HAP-1 (cell line): ENCODE measurements at regions not wholly inside any gene's neighbourhood (a gene's known extent, or its start where the extent isn't known, plus 50 kb on each side); places are given as distances from the start of the nearest gene placed in this dataset.

Experiments used
- DNase-seq, 2 experiments: peaks; one replicate each; pipeline ENCODE4 v3.0.0-alpha.2; 2016 to 2020; ENCODE audit warnings: low spot score in 2 of 2
- H3K27me3 ChIP-seq: fragments of 250-450 bp; sonication (Bioruptor Pico); 2 replicates; pipeline ENCODE4 v1.5.1; 2020; ENCODE audit warnings: low read depth, mild to moderate bottlenecking, moderate library complexity
- H3K36me3 ChIP-seq: fragments of 250-450 bp; sonication (Bioruptor Pico); replicated peaks from 2 replicates; pipeline ENCODE4 v1.5.1; 2020; ENCODE audit warnings: mild to moderate bottlenecking
- H3K4me1 ChIP-seq: fragments of 250-450 bp; sonication (Bioruptor Pico); 2 replicates; pipeline ENCODE4 v1.5.1; 2020; ENCODE audit warnings: mild to moderate bottlenecking
- H3K4me3 ChIP-seq: fragments of 250-450 bp; sonication (Bioruptor Pico); 2 replicates; pipeline ENCODE4 v1.5.1; 2020; ENCODE audit warnings: mild to moderate bottlenecking, moderate library complexity
- H3K9me3 ChIP-seq: fragments of 250-450 bp; sonication (Bioruptor Pico); 2 replicates; pipeline ENCODE4 v1.5.1; 2020; ENCODE audit warnings: mild to moderate bottlenecking, moderate library complexity
- in situ Hi-C: fragments of 300-500 bp; cut with MboI; formaldehyde crosslinking; loops from 3 replicates; pipeline ENCODE4 v1.14.3; 2020; ENCODE audit warnings: low sequenced_read_pairs, inconsistent platforms, mixed read lengths

DNA sequence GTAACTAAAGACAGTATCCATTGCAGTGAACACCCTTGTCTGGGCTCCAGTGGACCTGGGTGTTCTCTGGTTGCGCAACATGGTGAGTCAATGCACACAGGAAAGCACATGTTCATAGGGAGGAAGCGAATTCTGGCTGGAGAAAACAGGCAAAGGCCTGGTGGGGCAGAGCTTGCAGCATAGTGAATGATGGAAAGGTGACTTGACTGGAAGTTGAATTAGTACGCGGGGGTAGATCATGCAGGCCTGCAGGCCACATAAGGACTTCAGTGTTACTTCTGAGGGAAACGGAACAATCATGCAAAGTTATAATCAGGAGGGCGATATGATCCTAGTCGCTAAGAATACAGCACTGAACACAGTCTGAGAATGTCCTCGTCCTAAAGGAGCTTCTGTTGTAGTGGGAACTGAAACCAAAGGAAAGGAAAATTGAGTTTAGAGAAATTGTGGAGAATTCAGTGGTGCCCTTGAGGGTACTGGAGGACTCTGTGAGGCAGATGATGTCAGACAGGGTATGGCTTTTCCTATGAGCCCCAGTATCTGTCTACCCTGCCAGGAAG, 71.9 kb upstream of the RANBP3L start:
- Histone ChIP-seq H3K27me3 (no peaks in the 10 kb centered on the region), H3K36me3 (no peaks in the 10 kb centered on the region), H3K4me1 (no peaks in the 10 kb centered on the region), H3K4me3 (no peak overlapping the region), H3K9me3 (no peaks in the 10 kb centered on the region)
- no peak for DNase-seq
- in situ Hi-C loops, result no loop called here

GRCh38 chr5:36374266-36374862, 72.7 kb upstream of the RANBP3L start:
- in situ Hi-C loops, result no loop called here

DNA sequence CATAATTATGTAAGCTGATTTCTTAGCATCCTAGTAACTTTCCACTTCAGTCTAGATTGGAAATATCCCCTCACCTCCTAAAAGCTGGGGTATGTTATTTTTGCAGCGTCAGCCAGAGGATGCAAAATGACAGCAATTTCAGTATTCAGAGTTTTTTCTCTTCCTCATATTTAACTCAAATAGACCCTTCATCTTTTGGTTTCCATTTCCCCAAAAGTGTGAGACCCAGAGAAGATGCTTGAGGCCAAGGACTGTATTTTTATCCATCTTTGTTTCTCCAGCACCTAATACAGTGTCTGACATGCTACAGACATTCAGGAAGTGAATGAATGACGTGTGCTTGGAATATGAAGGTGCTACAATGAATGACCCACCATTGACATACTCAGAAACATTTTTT, 75.5 kb upstream of the RANBP3L start:
- no peaks in the 10 kb centered on the region for H3K4me1 ChIP-seq
- in situ Hi-C loops, result no loop called here
- H3K9me3 ChIP-seq, result no peaks in the 10 kb centered on the region
- no peaks in the 10 kb centered on the region for H3K36me3 ChIP-seq
- no peak overlapping the region for H3K4me3 ChIP-seq
- H3K27me3 ChIP-seq, result no peaks in the 10 kb centered on the region
- no peak for DNase-seq

More at GRCh38 chr5:36374266-36374862, 72.7 kb upstream of the RANBP3L start:
- H3K36me3 ChIP-seq, result no peaks in the 10 kb centered on the region
- DNase-seq, result no peak
- no peak overlapping the region for H3K4me3 ChIP-seq
- H3K4me1 ChIP-seq, result no peaks in the 10 kb centered on the region
- no peaks in the 10 kb centered on the region for H3K9me3 ChIP-seq
- no peaks in the 10 kb centered on the region for H3K27me3 ChIP-seq

DNA sequence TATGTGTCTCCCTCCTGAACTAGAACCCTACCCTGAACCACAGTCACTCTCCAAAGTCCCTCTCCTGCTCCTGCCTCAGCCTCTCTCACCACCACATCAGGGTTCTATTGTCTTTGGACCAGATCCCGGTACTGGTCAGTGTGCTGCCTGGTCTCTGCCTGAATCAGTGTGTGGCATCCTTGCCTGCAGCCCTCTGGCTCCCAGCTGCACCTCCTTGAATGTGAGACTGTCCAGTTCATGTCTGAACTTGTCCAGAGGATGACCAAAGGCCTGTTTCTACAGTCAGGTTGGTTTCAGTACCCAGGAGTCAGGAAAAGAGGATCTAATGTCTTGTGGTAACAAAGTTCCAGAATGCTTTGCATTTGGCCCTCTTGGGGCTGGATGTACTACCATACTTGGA, 76.8 kb upstream of the RANBP3L start:
- Histone ChIP-seq H3K4me3 (no peak overlapping the region), H3K27me3 (no peaks in the 10 kb centered on the region), H3K4me1 (no peaks in the 10 kb centered on the region), H3K36me3 (no peaks in the 10 kb centered on the region), H3K9me3 (no peaks in the 10 kb centered on the region)
- no peak for DNase-seq
- in situ Hi-C loops, result no loop called here

DNA sequence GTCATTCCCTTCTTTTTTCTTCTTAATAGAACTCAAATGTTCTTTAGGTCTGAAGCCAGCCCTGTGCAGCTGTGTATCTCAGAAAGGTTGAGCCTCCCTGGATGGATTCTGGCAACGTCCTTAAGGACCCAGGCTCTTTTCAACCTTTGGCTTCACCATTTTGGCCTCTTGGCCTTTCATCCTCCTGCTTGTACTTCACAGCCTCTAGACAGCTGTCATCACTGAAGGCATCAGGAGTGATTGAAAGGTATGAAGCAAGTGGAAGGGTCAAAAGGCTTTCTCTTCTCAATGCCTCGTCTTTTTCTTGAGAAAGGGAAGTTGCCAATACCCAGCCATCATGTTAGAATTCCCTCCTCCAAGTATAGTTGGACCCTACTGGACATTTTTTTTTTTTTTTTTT, 81.2 kb upstream of the RANBP3L start:
- Histone ChIP-seq H3K4me3 (no peak overlapping the region), H3K36me3 (no peaks in the 10 kb centered on the region)
- in situ Hi-C loops, result no loop called here

DNA sequence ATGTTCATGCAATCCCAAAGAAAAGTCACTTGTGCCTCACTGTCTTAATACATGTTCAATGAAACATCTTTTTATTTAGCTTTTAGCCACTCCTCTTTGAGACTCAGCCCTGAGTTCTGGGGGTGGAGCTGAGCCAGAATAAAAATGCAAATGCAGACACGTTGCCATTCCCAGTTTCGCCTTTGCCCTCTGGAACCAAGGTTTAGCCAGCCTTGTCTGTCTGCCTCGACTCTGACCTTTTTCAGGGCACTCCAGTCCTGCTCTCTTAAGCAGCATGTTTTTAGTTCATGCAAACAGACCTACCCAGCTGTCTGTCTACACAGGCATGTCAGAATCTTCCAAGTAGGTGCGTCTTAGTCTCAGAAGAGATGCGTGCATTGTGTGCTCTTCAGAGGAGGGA, 82.2 kb upstream of the RANBP3L start:
- Histone ChIP-seq H3K36me3 (no peaks in the 10 kb centered on the region), H3K27me3 (no peaks in the 10 kb centered on the region; the same call in 1 of the 2 replicates), H3K4me1 (no peaks in the 10 kb centered on the region), H3K9me3 (no peaks in the 10 kb centered on the region), H3K4me3 (no peak overlapping the region)
- no peak for DNase-seq
- in situ Hi-C loops, result no loop called here

More for the DNA sequence above, 81.2 kb upstream of the RANBP3L start:
- no peak for DNase-seq
- Histone ChIP-seq H3K27me3 (no peaks in the 10 kb centered on the region; the same call in 1 of the 2 replicates), H3K4me1 (no peaks in the 10 kb centered on the region), H3K9me3 (no peaks in the 10 kb centered on the region)

GRCh38 chr5:36384845-36385244, 83.1 kb upstream of the RANBP3L start:
- Histone ChIP-seq H3K4me1 (no peaks in the 10 kb centered on the region), H3K9me3 (no peaks in the 10 kb centered on the region), H3K36me3 (no peaks in the 10 kb centered on the region), H3K4me3 (no peak overlapping the region), H3K27me3 (no peaks in the 10 kb centered on the region; the same call in 1 of the 2 replicates)
- in situ Hi-C loops, result no loop called here
- no peak for DNase-seq

DNA sequence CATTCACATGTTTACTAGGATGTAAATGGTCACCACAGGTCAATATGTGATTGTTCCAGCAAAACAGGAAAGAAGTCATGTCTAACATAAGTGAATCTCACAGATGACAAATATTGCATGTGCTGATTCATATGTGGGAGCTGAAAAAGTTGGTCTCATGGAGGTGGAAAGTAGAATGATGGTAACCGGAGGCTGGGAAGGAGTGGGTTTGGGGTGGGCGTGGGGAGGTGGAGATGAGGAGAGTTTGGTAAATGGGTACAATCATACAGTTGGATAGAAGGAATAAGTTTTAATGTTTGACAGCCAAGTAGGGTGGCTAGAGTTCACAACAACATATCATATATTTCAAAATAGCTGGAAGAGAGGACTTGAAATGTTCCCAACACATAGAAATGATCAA, 83.8 kb upstream of the RANBP3L start:
- Histone ChIP-seq H3K27me3 (no peaks in the 10 kb centered on the region; the same call in 1 of the 2 replicates), H3K4me1 (no peaks in the 10 kb centered on the region), H3K4me3 (no peak overlapping the region), H3K36me3 (no peaks in the 10 kb centered on the region), H3K9me3 (no peaks in the 10 kb centered on the region)
- in situ Hi-C loops, result no loop called here
- no peak for DNase-seq

DNA sequence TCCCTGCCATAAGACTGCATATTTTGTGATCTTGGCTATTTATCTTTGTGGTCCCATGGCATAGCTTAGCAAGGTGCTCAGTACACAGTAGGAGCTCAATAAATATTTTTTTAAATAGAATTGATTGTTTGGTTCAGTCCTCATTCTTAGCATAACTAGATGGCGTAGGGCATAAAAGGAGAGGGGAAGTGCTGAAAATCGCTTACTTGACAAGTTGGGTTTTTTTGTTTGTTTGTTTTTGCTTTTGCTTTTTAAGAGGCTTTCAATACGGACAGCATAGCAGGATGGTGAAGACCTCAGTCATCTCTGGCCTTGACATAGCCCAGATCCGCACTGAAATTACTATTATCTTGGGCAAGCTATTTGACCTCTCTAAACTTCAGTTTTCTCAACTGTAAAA, 86.6 kb upstream of the RANBP3L start:
- DNase-seq, result no peak
- Histone ChIP-seq H3K4me1 (no peaks in the 10 kb centered on the region), H3K27me3 (no peaks in the 10 kb centered on the region; the same call in 1 of the 2 replicates), H3K36me3 (no peaks in the 10 kb centered on the region), H3K4me3 (no peak overlapping the region), H3K9me3 (no peaks in the 10 kb centered on the region)
- in situ Hi-C loops, result no loop called here

DNA sequence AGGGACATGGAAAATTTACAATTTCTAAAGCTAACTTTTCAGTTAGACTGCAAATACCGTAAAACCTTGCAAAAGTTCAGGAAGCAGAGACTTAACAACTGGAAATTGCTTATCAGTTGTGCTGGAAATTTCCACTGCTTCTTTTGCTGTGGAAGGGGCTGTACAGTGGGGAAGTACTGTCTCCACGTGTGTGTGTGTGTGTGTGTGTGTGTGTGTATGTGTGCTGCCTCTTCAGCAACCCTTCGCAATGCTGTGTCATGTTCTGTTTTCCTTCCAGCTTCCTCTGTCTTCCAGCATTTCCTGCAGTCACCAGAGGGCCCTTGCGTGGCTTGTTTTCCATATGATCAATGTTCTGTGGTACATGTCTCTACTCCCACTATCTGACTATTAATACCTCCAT, 87.5 kb upstream of the RANBP3L start:
- H3K4me3 ChIP-seq, result no peak overlapping the region
- no peak for DNase-seq
- no peaks in the 10 kb centered on the region for H3K4me1 ChIP-seq
- H3K36me3 ChIP-seq, result no peaks in the 10 kb centered on the region
- in situ Hi-C loops, result no loop called here
- no peaks in the 10 kb centered on the region for H3K9me3 ChIP-seq
- no peaks in the 10 kb centered on the region; the same call in 1 of the 2 replicates for H3K27me3 ChIP-seq

DNA sequence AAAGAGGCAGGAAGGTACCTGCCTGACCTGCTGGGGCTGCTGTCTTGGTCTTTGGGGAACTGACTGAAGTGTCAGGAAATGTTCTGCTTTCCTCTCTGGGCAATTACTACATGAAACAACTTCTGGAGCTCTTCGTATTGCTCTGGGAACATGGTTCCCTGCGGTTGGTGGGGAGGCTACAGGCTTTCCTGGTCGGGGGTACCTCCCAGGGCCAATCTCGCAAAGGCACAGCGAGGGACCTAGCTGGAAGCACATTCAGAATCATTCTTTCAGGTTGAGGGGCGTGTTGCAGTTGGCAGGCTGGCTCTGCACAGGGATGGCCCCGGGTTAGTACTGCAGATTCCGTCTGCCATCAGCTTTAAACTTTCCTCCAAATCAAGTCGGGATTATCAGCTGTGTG, 88.9 kb upstream of the RANBP3L start:
- H3K9me3 ChIP-seq, result no peaks in the 10 kb centered on the region
- H3K27me3 ChIP-seq, result no peaks in the 10 kb centered on the region
- H3K4me1 ChIP-seq, result no peaks in the 10 kb centered on the region
- DNase-seq, result no peak
- in situ Hi-C loops, result no loop called here
- no peaks in the 10 kb centered on the region for H3K36me3 ChIP-seq
- no peak overlapping the region for H3K4me3 ChIP-seq

DNA sequence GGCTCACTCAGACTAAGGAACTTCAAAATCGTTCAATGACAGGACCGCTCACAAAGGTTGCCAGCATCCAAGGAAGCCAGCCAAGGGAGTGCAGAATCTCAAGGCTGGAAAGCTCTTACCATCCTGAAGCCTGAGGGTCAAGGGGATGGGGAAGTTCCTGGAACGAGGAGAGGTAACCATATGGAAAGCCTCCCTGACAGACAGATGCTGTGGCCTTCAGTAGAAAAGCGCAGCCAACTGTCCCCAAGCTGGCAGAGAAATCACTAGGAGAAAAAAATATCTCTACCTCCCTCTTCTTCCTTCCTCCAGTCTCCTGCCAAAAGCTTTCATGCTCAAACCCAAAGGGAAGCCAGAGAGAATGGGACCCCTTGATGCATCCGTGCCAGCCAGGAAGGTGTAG, 90.5 kb upstream of the RANBP3L start:
- DNase-seq, result no peak
- H3K4me1 ChIP-seq, result no peaks in the 10 kb centered on the region
- no peaks in the 10 kb centered on the region for H3K9me3 ChIP-seq
- H3K36me3 ChIP-seq, result no peaks in the 10 kb centered on the region
- no peaks in the 10 kb centered on the region for H3K27me3 ChIP-seq
- H3K4me3 ChIP-seq, result no peak overlapping the region
- in situ Hi-C loops, result no loop called here

- no peaks in the 10 kb centered on the region for H3K27me3 ChIP-seq
- H3K9me3 ChIP-seq, result no peaks in the 10 kb centered on the region
- no peak for DNase-seq
- H3K4me1 ChIP-seq, result no peaks in the 10 kb centered on the region
- no peak overlapping the region for H3K4me3 ChIP-seq
- in situ Hi-C loops, result no loop called here
- no peaks in the 10 kb centered on the region for H3K36me3 ChIP-seq
Observed at GRCh38 chr5:36392818-36393217, 91.1 kb upstream of the RANBP3L start.

DNA sequence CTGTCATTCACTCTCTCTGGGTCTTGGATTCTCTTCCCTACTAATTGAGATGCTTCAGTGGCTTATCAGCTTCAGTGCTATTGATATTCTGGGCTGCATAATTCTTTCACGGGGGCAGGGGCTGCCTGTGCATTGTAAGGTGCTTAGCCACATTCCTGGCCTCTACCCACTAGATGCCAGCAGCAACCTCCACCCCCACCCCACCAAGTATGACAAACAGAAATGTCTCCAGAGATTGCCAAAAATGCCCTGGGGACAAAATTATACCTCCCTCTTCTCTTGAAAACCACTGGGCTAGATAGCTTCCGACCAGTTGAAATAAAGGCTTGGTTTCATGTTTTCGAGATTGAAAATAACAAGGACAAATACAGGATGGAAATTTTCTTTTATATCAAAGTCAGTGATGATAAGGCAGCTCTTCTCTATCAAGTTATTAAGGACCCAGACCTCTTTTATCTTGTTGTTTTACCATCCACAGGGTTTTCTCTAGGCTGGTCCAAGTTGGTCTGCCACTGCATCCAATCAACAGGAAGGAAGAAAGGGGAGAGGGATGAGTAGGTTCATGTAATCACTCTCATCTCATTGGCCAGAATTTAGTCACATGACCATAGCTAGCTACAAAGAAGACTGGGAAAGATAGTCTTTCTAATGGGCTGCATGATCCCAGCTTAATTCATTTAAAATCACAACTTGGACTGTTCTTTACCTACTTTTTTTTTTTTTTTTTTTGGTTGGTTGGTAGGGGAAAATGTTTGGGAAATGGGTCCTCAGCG, 92.1 kb upstream of the RANBP3L start:
- no peaks in the 10 kb centered on the region for H3K27me3 ChIP-seq
- H3K36me3 ChIP-seq, result no peaks in the 10 kb centered on the region
- no peak for DNase-seq
- in situ Hi-C loops, result no loop called here
- no peaks in the 10 kb centered on the region for H3K4me1 ChIP-seq
- H3K4me3 ChIP-seq, result no peak overlapping the region
- no peaks in the 10 kb centered on the region for H3K9me3 ChIP-seq
